Sigmoid colon (tissue), 4 donors: ENCODE measurements at regions not wholly inside any gene's neighbourhood (a gene's known extent, or its start where the extent isn't known, plus 50 kb on each side); places are given as distances from the start of the nearest gene placed in this dataset.

Source experiments
- CTCF ChIP-seq, 4 experiments: fragments of 450-650 bp in 3 of 4; fragments of 200-600 bp in 1 of 4; IDR thresholded peaks; one replicate each; pipeline ENCODE4 v1.5.1; 2016 to 2019; ENCODE audit warnings: antibody characterized with exemption in 4 of 4, mild to moderate bottlenecking in 3 of 4, moderate library complexity in 2 of 4
- POLR2AphosphoS5 ChIP-seq, 4 donors: sonication (generic); formaldehyde crosslinking; IDR thresholded peaks; one replicate each; pipeline ENCODE4 v1.6.1; 2017; ENCODE audit warnings: antibody characterized with exemption in 4 of 4

GRCh38 chr11:92625894-92626293, 343.6 kb upstream of the MTNR1B start:
- TF ChIP-seq POLR2AphosphoS5 (IDR thresholded peaks at IDR 0.05) (no peak), CTCF (IDR thresholded peaks at IDR 0.05) (no peak)
